HG03442 (cell line): ENCODE measurements at regions not wholly inside any gene's neighbourhood (a gene's known extent, or its start where the extent isn't known, plus 50 kb on each side); places are given as distances from the start of the nearest gene placed in this dataset.

Source experiments
- ATAC-seq: cut with Tn5 transposase; IDR thresholded peaks from one replicate; pipeline ENCODE4 v1.9.1; 2021; ENCODE audit warnings: mild to moderate bottlenecking, moderate library complexity; ENCODE audit not compliant: unreplicated experiment

GRCh38 chr3:176737480-176738110, 459.7 kb downstream of the TBL1XR1 start:
- no peak for ATAC-seq

GRCh38 chr3:176734146-176734545, 463.1 kb downstream of the TBL1XR1 start:
- no peak for ATAC-seq

GRCh38 chr3:176724394-176724759, 472.9 kb downstream of the TBL1XR1 start:
- ATAC-seq = no peak

- no peak for ATAC-seq
These were observed 473.4 kb downstream of the TBL1XR1 start for GRCh38 chr3:176723758-176724393.

- ATAC-seq = no peak
These were observed 483.2 kb downstream of the TBL1XR1 start for GRCh38 chr3:176714034-176714433.

- no peak for ATAC-seq
These were observed 485.1 kb downstream of the TBL1XR1 start for GRCh38 chr3:176712191-176712590.

GRCh38 chr3:176699288-176699687, 498.0 kb downstream of the TBL1XR1 start:
- no peak for ATAC-seq

GRCh38 chr3:176697284-176697889, 499.9 kb downstream of the TBL1XR1 start:
- ATAC-seq = no peak

GRCh38 chr3:176696816-176697215, 500.5 kb downstream of the TBL1XR1 start:
- ATAC-seq = no peak

- ATAC-seq = no peak
These were observed 504.1 kb downstream of the TBL1XR1 start for GRCh38 chr3:176692966-176693785.

- no peak for ATAC-seq
These were observed 504.9 kb downstream of the TBL1XR1 start for GRCh38 chr3:176692199-176692965.

GRCh38 chr3:176690083-176690869, 507.0 kb downstream of the TBL1XR1 start:
- ATAC-seq = no peak

GRCh38 chr3:176687754-176688153, 509.5 kb downstream of the TBL1XR1 start:
- ATAC-seq = no peak

GRCh38 chr3:176683382-176683781, 513.9 kb downstream of the TBL1XR1 start:
- peak; percentile 52 for ATAC-seq

- no peak for ATAC-seq
These were observed 533.1 kb downstream of the TBL1XR1 start for GRCh38 chr3:176663837-176664831.

GRCh38 chr3:176663387-176663786, 533.9 kb downstream of the TBL1XR1 start:
- ATAC-seq = no peak

- ATAC-seq = no peak
These were observed 535.8 kb downstream of the TBL1XR1 start for GRCh38 chr3:176661432-176661964.

GRCh38 chr3:176655404-176656094, 541.7 kb downstream of the TBL1XR1 start:
- no peak for ATAC-seq
